ENCODE measurements at regions not wholly inside any gene's neighbourhood (a gene's known extent, or its start where the extent isn't known, plus 50 kb on each side); places are given as distances from the start of the nearest gene placed in this dataset.
"Not testable (repeated sequence)": the region's sequence is repeated elsewhere in the genome, so short reads cannot be mapped to it uniquely, and the experiment has no call there.

DNA sequence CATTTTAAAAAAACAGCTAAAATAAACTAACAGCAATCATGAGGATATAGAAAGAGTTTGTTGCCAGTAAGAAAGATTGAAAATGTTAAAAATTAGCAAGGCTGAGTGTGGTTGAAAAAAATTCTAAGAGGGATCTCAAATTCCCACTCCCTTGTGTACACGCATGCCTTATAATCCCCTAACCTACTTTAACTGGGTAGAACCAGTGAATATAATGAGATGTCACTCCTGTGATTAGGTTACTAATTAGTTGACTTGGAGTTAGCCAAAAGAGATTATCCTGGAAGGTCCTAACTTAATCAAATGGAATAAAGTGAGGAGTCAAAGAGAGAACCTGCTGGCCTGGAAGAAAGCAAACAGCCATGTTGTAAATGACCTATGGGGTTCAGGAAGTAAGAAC, 286.0 kb upstream of the TGFBR2 start:
- TF ChIP-seq, protein P1, sequence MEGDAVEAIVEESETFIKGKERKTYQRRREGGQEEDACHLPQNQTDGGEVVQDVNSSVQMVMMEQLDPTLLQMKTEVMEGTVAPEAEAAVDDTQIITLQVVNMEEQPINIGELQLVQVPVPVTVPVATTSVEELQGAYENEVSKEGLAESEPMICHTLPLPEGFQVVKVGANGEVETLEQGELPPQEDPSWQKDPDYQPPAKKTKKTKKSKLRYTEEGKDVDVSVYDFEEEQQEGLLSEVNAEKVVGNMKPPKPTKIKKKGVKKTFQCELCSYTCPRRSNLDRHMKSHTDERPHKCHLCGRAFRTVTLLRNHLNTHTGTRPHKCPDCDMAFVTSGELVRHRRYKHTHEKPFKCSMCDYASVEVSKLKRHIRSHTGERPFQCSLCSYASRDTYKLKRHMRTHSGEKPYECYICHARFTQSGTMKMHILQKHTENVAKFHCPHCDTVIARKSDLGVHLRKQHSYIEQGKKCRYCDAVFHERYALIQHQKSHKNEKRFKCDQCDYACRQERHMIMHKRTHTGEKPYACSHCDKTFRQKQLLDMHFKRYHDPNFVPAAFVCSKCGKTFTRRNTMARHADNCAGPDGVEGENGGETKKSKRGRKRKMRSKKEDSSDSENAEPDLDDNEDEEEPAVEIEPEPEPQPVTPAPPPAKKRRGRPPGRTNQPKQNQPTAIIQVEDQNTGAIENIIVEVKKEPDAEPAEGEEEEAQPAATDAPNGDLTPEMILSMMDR (IDR thresholded peaks at IDR 0.05) = no peak
- TF ChIP-seq POLR2A (IDR thresholded peaks at IDR 0.05) = no peak
- H3K4me1 ChIP-seq = peaks cover 0 to 6% of the 10 kb centered on the region in 2 donors
- no peak overlapping the region for H3K4me3 ChIP-seq (replicated peaks in 1 of 3)
- H3K9me3 ChIP-seq = no peaks in the 10 kb centered on the region
- no peak overlapping the region for H3K27ac ChIP-seq
- no peaks in the 10 kb centered on the region for H3K36me3 ChIP-seq
- intact Hi-C loops (cut with DNase I) = no loop called here
- H3K27me3 ChIP-seq = no peaks in the 10 kb centered on the region
- 89 to 92% methylated on average over 1 of the region's 1 CpG for WGBS, 2 donors
- no peak for DNase-seq

DNA sequence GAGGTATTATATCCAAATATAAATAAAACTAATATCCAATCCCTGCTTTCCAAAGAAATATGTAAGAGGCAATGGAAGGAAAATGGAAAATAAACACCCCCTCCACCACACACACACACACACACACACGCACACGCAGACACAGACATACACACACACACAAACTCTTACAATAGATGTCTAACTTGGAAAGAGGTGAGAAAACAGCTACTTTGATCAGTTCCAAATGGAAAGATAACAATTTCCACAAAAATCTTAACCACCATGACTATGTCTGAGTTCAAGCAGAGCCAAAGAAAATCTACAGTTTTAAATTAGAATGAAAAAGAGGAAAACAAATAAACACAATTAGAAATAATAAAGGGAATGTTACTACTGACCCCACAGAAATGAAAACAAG, 285.3 kb upstream of the TGFBR2 start:
- no peaks in the 10 kb centered on the region for H3K9me3 ChIP-seq
- peaks cover 0 to 6% of the 10 kb centered on the region in 2 donors for H3K4me1 ChIP-seq
- H3K36me3 ChIP-seq = no peaks in the 10 kb centered on the region
- DNase-seq = no peak
- 88 to 98% methylated on average over 2 of the region's 2 CpGs for WGBS, 2 donors
- no peak overlapping the region for H3K4me3 ChIP-seq (replicated peaks in 1 of 3)
- H3K27ac ChIP-seq = no peak overlapping the region
- no peaks in the 10 kb centered on the region for H3K27me3 ChIP-seq
- intact Hi-C loops (cut with DNase I) = no loop called here
- TF ChIP-seq, protein P1 (IDR thresholded peaks at IDR 0.05) = no peak
- no peak for TF ChIP-seq POLR2A (IDR thresholded peaks at IDR 0.05)

DNA sequence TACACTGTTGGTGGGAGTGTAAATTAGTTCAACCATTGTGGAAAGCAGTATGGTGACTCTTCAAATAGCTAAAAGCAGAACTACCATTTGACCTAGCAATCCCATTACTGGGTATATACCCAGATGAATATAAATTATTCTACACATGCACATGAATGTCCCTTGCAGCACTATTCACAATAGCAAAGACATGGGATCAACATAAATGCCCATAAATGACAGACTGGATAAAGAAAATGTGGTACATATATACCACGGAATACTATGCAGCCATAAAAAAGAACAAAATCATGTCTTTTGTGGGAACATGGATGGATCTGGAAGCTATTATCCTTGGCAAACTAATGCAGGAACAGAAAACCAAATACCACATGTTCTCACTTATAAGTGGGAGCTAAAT, 282.8 kb upstream of the TGFBR2 start:
- DNase-seq; intact Hi-C loops (cut with DNase I); H3K4me3 ChIP-seq (replicated peaks in 1 of 3); H3K36me3 ChIP-seq; H3K27ac ChIP-seq; H3K4me1 ChIP-seq; H3K27me3 ChIP-seq; H3K9me3 ChIP-seq: not testable (repeated sequence)
- 95 to 98% methylated on average over 1 of the region's 1 CpG for WGBS, 2 donors

DNA sequence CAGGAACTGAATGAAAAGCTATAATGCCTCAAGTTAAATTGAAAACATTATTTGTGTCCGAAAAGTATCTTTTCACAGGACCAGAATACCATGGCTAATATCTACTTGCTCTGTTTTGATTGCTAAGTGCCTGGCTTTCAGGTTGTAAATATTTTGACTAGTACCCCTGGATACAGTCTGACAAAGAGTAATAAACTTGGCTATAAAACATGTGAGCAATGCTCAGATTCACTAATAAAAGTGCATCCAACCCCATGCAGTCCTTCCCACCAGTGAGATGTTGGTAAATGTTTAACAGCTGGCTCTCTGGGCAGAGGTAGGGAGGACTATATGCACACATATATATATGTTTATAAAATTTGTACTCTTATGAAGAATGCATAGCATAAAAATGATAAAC, 281.8 kb upstream of the TGFBR2 start:
- no peak for DNase-seq
- H3K27ac ChIP-seq = no peak overlapping the region
- H3K36me3 ChIP-seq = no peaks in the 10 kb centered on the region
- H3K4me3 ChIP-seq (replicated peaks in 1 of 3) = no peak overlapping the region
- no peaks in the 10 kb centered on the region for H3K27me3 ChIP-seq
- H3K4me1 ChIP-seq = peaks cover 0 to 6% of the 10 kb centered on the region in 2 donors
- TF ChIP-seq POLR2A (IDR thresholded peaks at IDR 0.05) = no peak
- TF ChIP-seq, protein P1 (IDR thresholded peaks at IDR 0.05) = no peak
- intact Hi-C loops (cut with DNase I) = no loop called here
- WGBS, 2 donors = 23 to 26% methylated on average over 1 of the region's 1 CpG
- no peaks in the 10 kb centered on the region for H3K9me3 ChIP-seq

DNA sequence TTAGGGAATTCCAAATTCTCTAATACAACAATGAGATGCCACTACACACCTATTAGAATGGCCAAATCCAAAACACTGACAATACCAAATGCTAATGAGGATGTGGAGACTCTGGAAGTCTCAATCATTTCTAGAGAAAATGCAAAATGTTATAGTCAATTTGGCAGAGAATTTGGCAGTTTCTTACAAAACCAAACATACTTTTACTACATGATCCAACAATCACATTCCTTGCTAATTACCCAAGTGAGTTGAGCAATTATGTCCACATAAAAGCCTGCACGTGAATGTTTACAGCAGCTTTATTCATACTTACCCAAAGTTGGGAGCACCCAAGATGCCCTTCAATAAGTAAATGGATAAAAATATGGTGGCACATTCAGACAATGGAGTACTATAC, 278.4 kb upstream of the TGFBR2 start:
- DNase-seq; H3K4me1 ChIP-seq; H3K4me3 ChIP-seq (replicated peaks in 1 of 3); H3K9me3 ChIP-seq; H3K36me3 ChIP-seq; intact Hi-C loops (cut with DNase I); H3K27ac ChIP-seq; H3K27me3 ChIP-seq: not testable (repeated sequence)
- WGBS, 2 donors = 72 to 82% methylated on average over 1 of the region's 1 CpG

DNA sequence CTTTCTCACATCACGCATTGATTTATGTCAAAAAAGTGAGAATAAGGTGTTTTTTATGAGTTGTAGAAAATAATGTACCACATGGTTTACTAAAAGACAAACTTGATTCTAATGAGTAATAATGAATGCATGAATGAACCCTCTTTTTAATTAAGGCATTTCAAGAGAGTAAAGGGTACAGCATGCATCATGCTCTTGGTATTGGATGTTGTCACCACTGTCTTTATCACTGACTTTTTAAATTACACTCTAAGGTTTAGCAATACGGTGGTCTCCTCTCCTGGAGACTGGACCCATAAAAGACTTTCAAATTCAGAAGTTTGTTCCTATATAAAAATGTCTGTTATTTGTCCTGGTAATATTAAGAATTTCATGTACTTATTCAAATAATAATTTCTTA, 277.5 kb upstream of the TGFBR2 start:
- H3K27me3 ChIP-seq; H3K27ac ChIP-seq; H3K4me1 ChIP-seq; H3K4me3 ChIP-seq (replicated peaks in 1 of 3); H3K36me3 ChIP-seq; H3K9me3 ChIP-seq; intact Hi-C loops (cut with DNase I); DNase-seq: not testable (repeated sequence)
- 95 to 99% methylated on average over 2 of the region's 2 CpGs for WGBS, 2 donors

DNA sequence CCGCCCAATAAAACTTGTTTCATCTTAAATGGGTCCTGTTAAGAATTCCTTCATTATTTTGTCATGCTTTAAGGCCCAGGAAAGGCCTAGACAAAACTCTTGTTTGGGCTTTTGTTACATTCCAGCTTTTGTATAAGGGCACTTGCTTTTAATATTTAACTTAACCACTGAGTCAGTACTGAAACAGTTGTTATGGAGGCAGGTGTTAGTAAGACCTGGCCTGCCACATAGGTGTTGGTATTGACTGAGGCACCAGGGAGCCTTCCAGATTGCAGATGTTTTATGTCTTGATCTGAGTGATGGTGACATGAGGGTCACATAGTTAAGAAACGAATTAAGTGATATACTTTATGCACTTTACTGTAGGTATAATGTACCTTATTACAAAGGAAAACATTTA, 274.9 kb upstream of the TGFBR2 start:
- no peak overlapping the region for H3K27ac ChIP-seq
- no peaks in the 10 kb centered on the region for H3K36me3 ChIP-seq
- TF ChIP-seq POLR2A (IDR thresholded peaks at IDR 0.05) = no peak
- TF ChIP-seq, protein P1 (IDR thresholded peaks at IDR 0.05) = no peak
- no peaks in the 10 kb centered on the region for H3K9me3 ChIP-seq
- no peaks in the 10 kb centered on the region for H3K27me3 ChIP-seq
- no peak overlapping the region for H3K4me3 ChIP-seq (replicated peaks in 1 of 3)
- no peaks in the 10 kb centered on the region for H3K4me1 ChIP-seq
- WGBS, 2 donors = 76 to 95% methylated on average over 2 of the region's 2 CpGs
- DNase-seq = no peak
- intact Hi-C loops (cut with DNase I) = no loop called here
